DND-41 (cell line): ENCODE measurements at regions not wholly inside any gene's neighbourhood (a gene's known extent, or its start where the extent isn't known, plus 50 kb on each side); places are given as distances from the start of the nearest gene placed in this dataset.

Experiments used
- ATAC-seq: fragments of 200-7000 bp; cut with Tn5 transposase; 3 replicates; pipeline ENCODE4 v1.9.1; 2021; ENCODE audit warnings: low read depth; ENCODE audit not compliant: insufficient read depth
- DNase-seq: peaks from one replicate; pipeline ENCODE4 v3.0.0-alpha.2; 2020
- H2AFZ ChIP-seq: 2 replicates; pipeline ENCODE4 v1.6.0; 2012; ENCODE audit warnings: low read depth, low read length
- H3K27ac ChIP-seq: 2 replicates; pipeline ENCODE4 v1.5.1; 2012; ENCODE audit warnings: low read length, inconsistent platforms
- H3K27me3 ChIP-seq: fragments of 200-600 bp; sonication (generic); 2 replicates; pipeline ENCODE4 v1.6.0; 2012; ENCODE audit warnings: low read length, mild to moderate bottlenecking, inconsistent platforms; ENCODE audit not compliant: insufficient read depth, poor library complexity
- H3K36me3 ChIP-seq: 2 replicates; pipeline ENCODE4 v1.5.1; 2012; ENCODE audit warnings: low read length, inconsistent platforms; ENCODE audit not compliant: insufficient read depth
- H3K4me1 ChIP-seq: 2 replicates; pipeline ENCODE4 v1.5.1; 2012; ENCODE audit warnings: mild to moderate bottlenecking, low read length; ENCODE audit not compliant: insufficient read depth
- H3K4me2 ChIP-seq: 2 replicates; pipeline ENCODE4 v1.6.0; 2012; ENCODE audit warnings: mild to moderate bottlenecking, moderate library complexity, low read length, inconsistent platforms; ENCODE audit not compliant: insufficient read depth
- H3K4me3 ChIP-seq, 2 experiments: fragments of 200-600 bp in 1 of 2; shearing (Covaris generic) in 1 of 2; 2 replicates each; pipeline ENCODE4 v1.5.1; 2012 to 2016; ENCODE audit warnings: inconsistent platforms in 2 of 2, low read length in 2 of 2, mild to moderate bottlenecking in 2 of 2, low read depth in 1 of 2, moderate library complexity in 1 of 2
- H3K79me2 ChIP-seq: 2 replicates; pipeline ENCODE4 v1.6.0; 2012; ENCODE audit warnings: low read length, inconsistent platforms; ENCODE audit not compliant: insufficient read depth
- H3K9ac ChIP-seq: 2 replicates; pipeline ENCODE4 v1.6.0; 2012; ENCODE audit warnings: low read depth, mild to moderate bottlenecking, inconsistent platforms, low read length, moderate library complexity
- H3K9me3 ChIP-seq: 2 replicates; pipeline ENCODE4 v1.5.1; 2012; ENCODE audit warnings: low read length, moderate library complexity, mild to moderate bottlenecking, inconsistent platforms; ENCODE audit not compliant: insufficient read depth, severe bottlenecking
- H4K20me1 ChIP-seq: 2 replicates; pipeline ENCODE4 v1.6.0; 2012; ENCODE audit warnings: low read length; ENCODE audit not compliant: insufficient read depth
- CTCF ChIP-seq: IDR thresholded peaks from 2 replicates; pipeline ENCODE4 v1.5.1; 2012; ENCODE audit warnings: borderline replicate concordance, low read length, moderate library complexity, mild to moderate bottlenecking; ENCODE audit not compliant: poor library complexity, severe bottlenecking; ENCODE audit errors: extremely low read depth
- EZH2 ChIP-seq: IDR thresholded peaks from 3 replicates; pipeline ENCODE4 v1.6.1; 2012; ENCODE audit warnings: borderline replicate concordance, low read depth, mild to moderate bottlenecking, moderate library complexity, low read length, inconsistent platforms; ENCODE audit not compliant: severe bottlenecking

GRCh38 chr4:19329077-19329476, 922.6 kb upstream of the SLIT2 start:
- no peak for TF ChIP-seq EZH2
- no peak for TF ChIP-seq CTCF
- no peaks in the 10 kb centered on the region for H3K36me3 ChIP-seq
- no peak overlapping the region for H3K27ac ChIP-seq
- H4K20me1 ChIP-seq = no peaks in the 10 kb centered on the region
- no peak overlapping the region for H3K4me3 ChIP-seq
- no peaks in the 10 kb centered on the region for H3K79me2 ChIP-seq
- H3K9me3 ChIP-seq = no peaks in the 10 kb centered on the region
- DNase-seq = no peak
- H3K9ac ChIP-seq = no peak overlapping the region
- no peaks in the 10 kb centered on the region for H3K4me1 ChIP-seq
- H3K27me3 ChIP-seq = no peaks in the 10 kb centered on the region
- H3K4me2 ChIP-seq = no peak overlapping the region
- H2AFZ ChIP-seq = no peak overlapping the region
- ATAC-seq = no peak

- no peaks in the 10 kb centered on the region for H4K20me1 ChIP-seq
- H3K4me2 ChIP-seq = no peak overlapping the region
- H3K4me3 ChIP-seq = no peak overlapping the region
- ATAC-seq (no peak), DNase-seq (no peak)
- H3K27ac ChIP-seq = no peak overlapping the region
- TF ChIP-seq EZH2 (no peak), CTCF (no peak)
- no peak overlapping the region for H2AFZ ChIP-seq
- H3K36me3 ChIP-seq = no peaks in the 10 kb centered on the region
- no peaks in the 10 kb centered on the region for H3K79me2 ChIP-seq
- no peaks in the 10 kb centered on the region for H3K27me3 ChIP-seq
- no peaks in the 10 kb centered on the region for H3K4me1 ChIP-seq
- no peak overlapping the region for H3K9ac ChIP-seq
- no peaks in the 10 kb centered on the region for H3K9me3 ChIP-seq
Observed at GRCh38 chr4:19327364-19327763, 924.3 kb upstream of the SLIT2 start.

- no peak for DNase-seq
- ATAC-seq = no peak
- no peaks in the 10 kb centered on the region for H3K36me3 ChIP-seq
- no peak overlapping the region for H2AFZ ChIP-seq
- no peaks in the 10 kb centered on the region for H3K4me1 ChIP-seq
- TF ChIP-seq EZH2 (no peak), CTCF (no peak)
- no peak overlapping the region for H3K4me2 ChIP-seq
- H3K27me3 ChIP-seq = no peaks in the 10 kb centered on the region
- H3K4me3 ChIP-seq = no peak overlapping the region
- no peak overlapping the region for H3K27ac ChIP-seq
- H3K9ac ChIP-seq = no peak overlapping the region
- no peaks in the 10 kb centered on the region for H3K9me3 ChIP-seq
- H4K20me1 ChIP-seq = no peaks in the 10 kb centered on the region
- H3K79me2 ChIP-seq = no peaks in the 10 kb centered on the region
Observed at GRCh38 chr4:19324184-19324583, 927.5 kb upstream of the SLIT2 start.

- Histone ChIP-seq H3K9ac (no peak overlapping the region), H3K4me3 (no peak overlapping the region), H3K27ac (no peak overlapping the region), H4K20me1 (no peaks in the 10 kb centered on the region), H3K36me3 (no peaks in the 10 kb centered on the region), H3K4me2 (no peak overlapping the region), H3K4me1 (no peaks in the 10 kb centered on the region), H3K9me3 (no peaks in the 10 kb centered on the region), H2AFZ (no peak overlapping the region), H3K79me2 (no peaks in the 10 kb centered on the region), H3K27me3 (no peaks in the 10 kb centered on the region)
- no peak for TF ChIP-seq EZH2
- no peak for TF ChIP-seq CTCF
- DNase-seq = no peak
- ATAC-seq = no peak
Observed at GRCh38 chr4:19319607-19320006, 932.1 kb upstream of the SLIT2 start.
